PC-9 (cell line): ENCODE measurements at regions not wholly inside any gene's neighbourhood (a gene's known extent, or its start where the extent isn't known, plus 50 kb on each side); places are given as distances from the start of the nearest gene placed in this dataset.

Experiments
- BruUV-seq: library from RNA; stranded (reverse); fragments of 400-500 nt; replicated peaks from 2 replicates; lab custom pipeline; 2021; lab: Mats Ljungman, UMichigan
- CTCF ChIA-PET: fragments of 300-600 bp; sonication (Branson Sonifier 250); formaldehyde crosslinking; loops from one replicate; lab custom pipeline; 2022; ENCODE audit warnings: antibody characterized with exemption; lab: Charles Lee
- POLR2A ChIA-PET: fragments of 300-600 bp; sonication (Branson Sonifier 250); formaldehyde crosslinking; loops from one replicate; lab custom pipeline; 2022; ENCODE audit warnings: antibody characterized with exemption; ENCODE audit not compliant: unreplicated experiment; lab: Charles Lee
- DNase-seq, 2 experiments: peaks; one replicate each; pipeline versions ENCODE4 v3.0.0 to v3.0.0-alpha.2; 2015 to 2022; ENCODE audit warnings: mixed read lengths in 1 of 2
- H2AFZ ChIP-seq: fragments of 200-600 bp; sonication (generic); 2 replicates; pipeline ENCODE4 v1.8.1; 2017; ENCODE audit warnings: antibody characterized with exemption
- H3F3A ChIP-seq: fragments of 200-600 bp; sonication (generic); 2 replicates; pipeline ENCODE4 v1.8.1; 2017; ENCODE audit warnings: antibody characterized with exemption, mild to moderate bottlenecking, low read depth; ENCODE audit not compliant: insufficient read depth
- H3K27ac ChIP-seq: fragments of 200-600 bp; sonication (generic); 2 replicates; pipeline ENCODE4 v1.6.1; 2016; ENCODE audit warnings: mixed run types
- H3K27me3 ChIP-seq: fragments of 200-600 bp; sonication (generic); 2 replicates; pipeline ENCODE4 v1.6.1; 2016; ENCODE audit warnings: low read depth, mixed run types; ENCODE audit not compliant: insufficient read depth
- H3K36me3 ChIP-seq: fragments of 200-600 bp; sonication (generic); 2 replicates; pipeline ENCODE4 v1.6.1; 2016; ENCODE audit warnings: low read depth, mixed run types
- H3K4me1 ChIP-seq: fragments of 200-600 bp; sonication (generic); replicated peaks from 2 replicates; pipeline ENCODE4 v1.6.1; 2016; ENCODE audit warnings: mixed run types; ENCODE audit not compliant: insufficient read depth
- H3K4me2 ChIP-seq: fragments of 200-600 bp; sonication (generic); 2 replicates; pipeline ENCODE4 v1.6.1; 2017; ENCODE audit warnings: mixed run types
- H3K4me3 ChIP-seq: fragments of 200-600 bp; sonication (generic); 2 replicates; pipeline ENCODE4 v1.6.1; 2016; ENCODE audit warnings: mixed run types
- H3K79me2 ChIP-seq: fragments of 200-600 bp; sonication (generic); 2 replicates; pipeline ENCODE4 v1.6.1; 2017; ENCODE audit warnings: low read depth, mixed run types
- H3K9me2 ChIP-seq: fragments of 200-600 bp; sonication (generic); 2 replicates; pipeline ENCODE4 v1.8.1; 2017; ENCODE audit warnings: mild to moderate bottlenecking; ENCODE audit not compliant: insufficient read depth
- H3K9me3 ChIP-seq: fragments of 200-600 bp; sonication (generic); 2 replicates; pipeline ENCODE4 v1.8.1; 2016; ENCODE audit warnings: low read depth; ENCODE audit not compliant: insufficient read depth
- H4K20me1 ChIP-seq: fragments of 200-600 bp; sonication (generic); 2 replicates; pipeline ENCODE4 v1.8.1; 2017; ENCODE audit not compliant: insufficient read depth
- CTCF ChIP-seq: fragments of 200-600 bp; sonication (generic); conservative IDR thresholded peaks from 2 replicates; pipeline ENCODE4 v1.6.1; 2017; ENCODE audit warnings: mixed run types, antibody characterized with exemption, mild to moderate bottlenecking, moderate library complexity
- EZH2 ChIP-seq: fragments of 200-600 bp; sonication (generic); IDR thresholded peaks from 2 replicates; pipeline ENCODE4 v1.8.0; 2017; ENCODE audit warnings: antibody characterized with exemption, low read depth
- intact Hi-C: fragments of 100-400 bp; cut with micrococcal nuclease; formaldehyde crosslinking; loops from one replicate; pipeline ENCODE4 v1.10.0; 2022; ENCODE audit not compliant: unreplicated experiment

GRCh38 chr10:65396997-65397396, 1528.8 kb upstream of the LRRTM3 start:
- H3K9me3 ChIP-seq, result peaks cover 8% of the 10 kb centered on the region; the same call in 1 of the 2 replicates

GRCh38 chr10:65408401-65408800, 1517.4 kb upstream of the LRRTM3 start:
- no peaks in the 10 kb centered on the region for H3K27me3 ChIP-seq
- H2AFZ ChIP-seq, result no peak overlapping the region
- no peaks in the 10 kb centered on the region for H3K9me2 ChIP-seq
- H3K79me2 ChIP-seq, result no peaks in the 10 kb centered on the region
- no TSS peak for BruUV-seq
- no peaks in the 10 kb centered on the region for H3K36me3 ChIP-seq
- DNase-seq, result no peak
- H3K9me3 ChIP-seq, result no peaks in the 10 kb centered on the region
- H3F3A ChIP-seq, result no peaks in the 10 kb centered on the region
- ChIA-PET CTCF (no interaction called here), POLR2A (no interaction called here)
- no peaks in the 10 kb centered on the region for H4K20me1 ChIP-seq
- intact Hi-C loops, result no loop called here
- no peak overlapping the region for H3K4me2 ChIP-seq
- no peak for TF ChIP-seq EZH2
- no peak for TF ChIP-seq CTCF
- H3K4me3 ChIP-seq, result no peak overlapping the region
- no peaks in the 10 kb centered on the region for H3K4me1 ChIP-seq
- no peak overlapping the region for H3K27ac ChIP-seq

More at GRCh38 chr10:65396997-65397396, 1528.8 kb upstream of the LRRTM3 start:
- no TSS peak for BruUV-seq
- Histone ChIP-seq H3K79me2 (no peaks in the 10 kb centered on the region), H3K4me2 (no peak overlapping the region), H3K36me3 (no peaks in the 10 kb centered on the region), H3F3A (no peaks in the 10 kb centered on the region), H2AFZ (no peak overlapping the region), H3K27me3 (no peaks in the 10 kb centered on the region), H3K27ac (no peak overlapping the region), H4K20me1 (no peaks in the 10 kb centered on the region), H3K4me3 (no peak overlapping the region), H3K4me1 (peaks cover 11% of the 10 kb centered on the region), H3K9me2 (no peaks in the 10 kb centered on the region)
- intact Hi-C loops, result no loop called here
- no peak for TF ChIP-seq CTCF
- TF ChIP-seq EZH2, result no peak
- ChIA-PET CTCF (no interaction called here), POLR2A (no interaction called here)
- DNase-seq, result no peak

GRCh38 chr10:65413001-65413400, 1512.8 kb upstream of the LRRTM3 start:
- ChIA-PET POLR2A (no interaction called here), CTCF (no interaction called here)
- peaks cover 3% of the 10 kb centered on the region for H3K9me3 ChIP-seq
- no peak overlapping the region for H3K4me2 ChIP-seq
- intact Hi-C loops, result no loop called here
- no peaks in the 10 kb centered on the region for H3K4me1 ChIP-seq
- no peaks in the 10 kb centered on the region for H3K27me3 ChIP-seq
- H3F3A ChIP-seq, result no peaks in the 10 kb centered on the region
- H3K9me2 ChIP-seq, result 0 out of 2 replicates have a peak, but pooled peaks cover 5% of the 10 kb centered on the region
- TF ChIP-seq EZH2 (no peak), CTCF (no peak)
- DNase-seq, result no peak
- no peak overlapping the region for H2AFZ ChIP-seq
- H3K79me2 ChIP-seq, result no peaks in the 10 kb centered on the region
- no peaks in the 10 kb centered on the region for H4K20me1 ChIP-seq
- no TSS peak for BruUV-seq
- no peak overlapping the region for H3K4me3 ChIP-seq
- H3K36me3 ChIP-seq, result no peaks in the 10 kb centered on the region
- no peak overlapping the region for H3K27ac ChIP-seq
